SK-N-MC (cell line): ENCODE measurements at regions not wholly inside any gene's neighbourhood (a gene's known extent, or its start where the extent isn't known, plus 50 kb on each side); places are given as distances from the start of the nearest gene placed in this dataset.

ENCODE experiments used
- EZH2 ChIP-seq: fragments of 200-600 bp; sonication (generic); IDR thresholded peaks from one replicate; pipeline ENCODE4 v1.6.1; 2017; ENCODE audit warnings: antibody characterized with exemption
- POLR2AphosphoS5 ChIP-seq: IDR thresholded peaks from 2 replicates; pipeline ENCODE4 v1.6.1; 2012; ENCODE audit warnings: mild to moderate bottlenecking, low read depth, low read length, borderline replicate concordance

DNA sequence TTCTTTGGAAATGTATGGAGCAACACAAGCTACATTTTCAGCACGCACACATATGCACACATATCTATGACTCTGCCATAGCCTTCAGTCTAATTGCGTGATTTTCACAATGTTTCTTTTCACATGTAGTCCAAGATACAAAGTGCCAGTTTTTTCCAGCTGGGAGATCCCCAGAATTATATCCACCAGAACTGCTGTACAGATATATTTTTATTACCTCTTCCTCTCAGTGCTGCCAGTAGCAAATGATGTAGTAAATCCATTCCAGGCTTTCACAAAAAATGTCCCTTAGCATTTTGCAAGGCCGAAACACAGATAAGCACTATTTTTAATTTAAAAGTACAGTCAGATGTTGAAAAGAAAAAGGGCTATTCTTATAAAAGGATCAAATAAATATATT lies 719.8 kb upstream of the SEMA6D start:
- TF ChIP-seq POLR2AphosphoS5 (no peak), EZH2 (no peak)
